Natural killer cell (primary cell): ENCODE measurements at regions not wholly inside any gene's neighbourhood (a gene's known extent, or its start where the extent isn't known, plus 50 kb on each side); places are given as distances from the start of the nearest gene placed in this dataset.

ENCODE experiments used
- ATAC-seq, 3 donors: fragments of 150-1000 bp in 2 of 3; fragments of 200-7000 bp in 1 of 3; cut with Tn5 transposase; 1 replicate in 1 of 3; 2 replicates in 2 of 3; pipeline ENCODE4 v1.10.0; 2021; ENCODE audit warnings: mild to moderate bottlenecking in 2 of 3, moderate library complexity in 2 of 3
- DNase-seq, 2 donors: peaks; one replicate each; pipeline versions ENCODE4 v3.0.0 to v3.0.0-alpha.2; 2013 to 2021; ENCODE audit warnings: mixed read lengths in 1 of 2
- H3K27ac ChIP-seq: one replicate; pipeline ENCODE4 v1.5.1; 2013; ENCODE audit warnings: mild to moderate bottlenecking, low read length
- H3K27me3 ChIP-seq: one replicate; pipeline ENCODE4 v1.6.1; 2013; ENCODE audit warnings: low read length; ENCODE audit not compliant: control insufficient read depth, insufficient read depth
- H3K36me3 ChIP-seq: one replicate; pipeline ENCODE4 v1.6.1; 2013; ENCODE audit warnings: low read length; ENCODE audit not compliant: control insufficient read depth, insufficient read depth
- H3K4me1 ChIP-seq: one replicate; pipeline ENCODE4 v1.6.1; 2013; ENCODE audit warnings: low read length; ENCODE audit not compliant: control insufficient read depth, insufficient read depth
- H3K4me3 ChIP-seq: one replicate; pipeline ENCODE4 v1.5.1; 2013; ENCODE audit warnings: low read length
- H3K9me3 ChIP-seq: one replicate; pipeline ENCODE4 v1.6.1; 2013; ENCODE audit warnings: low read length; ENCODE audit not compliant: control insufficient read depth, insufficient read depth
- H3K27ac Mint-ChIP-seq, 2 donors: one replicate each; pipeline ENCODE4 v1.8.0; 2022; ENCODE audit warnings: mild to moderate bottlenecking in 2 of 2, mixed read lengths in 2 of 2, moderate library complexity in 1 of 2
- H3K27me3 Mint-ChIP-seq, 2 donors: one replicate each; pipeline ENCODE4 v1.8.0; 2022; ENCODE audit warnings: low read depth in 2 of 2, mixed read lengths in 2 of 2
- H3K36me3 Mint-ChIP-seq: one replicate; pipeline ENCODE4 v1.8.0; 2022; ENCODE audit warnings: mixed read lengths
- H3K4me1 Mint-ChIP-seq, 2 donors: one replicate each; pipeline ENCODE4 v1.8.0; 2022; ENCODE audit warnings: mixed read lengths in 2 of 2
- H3K4me3 Mint-ChIP-seq: one replicate; pipeline ENCODE4 v1.8.0; 2022; ENCODE audit warnings: mild to moderate bottlenecking, moderate library complexity, mixed read lengths
- H3K9me3 Mint-ChIP-seq, 2 donors: one replicate each; pipeline ENCODE4 v1.8.0; 2022; ENCODE audit warnings: mixed read lengths in 2 of 2
- CTCF ChIP-seq: fragments of 200-600 bp; IDR thresholded peaks from one replicate; pipeline ENCODE4 v1.8.0; 2022; ENCODE audit warnings: antibody characterized with exemption
- WGBS: methylation state at CpG from one replicate; pipeline ENCODE4 v1.1.7; 2013; ENCODE audit warnings: missing lambda C conversion rate; ENCODE audit not compliant: insufficient coverage; 5-methylcytosine and 5-hydroxymethylcytosine counted together
- intact Hi-C: fragments of 100-400 bp; cut with micrococcal nuclease; formaldehyde crosslinking; loops from one replicate; pipeline ENCODE4 v1.14.2; 2022

GRCh38 chr6:170483413-170483812 is 69.7 kb downstream of the PSMB1 start:
- DNase-seq (no peak), ATAC-seq (no peak)
- H3K27me3 Mint-ChIP-seq, result peaks cover 0 to 4% of the 10 kb centered on the region in 2 donors
- no peak for TF ChIP-seq CTCF
- Histone ChIP-seq H3K27me3 (no peaks in the 10 kb centered on the region), H3K27ac (no peak overlapping the region), H3K9me3 (no peaks in the 10 kb centered on the region), H3K4me3 (no peak overlapping the region), H3K4me1 (no peaks in the 10 kb centered on the region), H3K36me3 (no peaks in the 10 kb centered on the region)
- H3K9me3 Mint-ChIP-seq, result peaks cover 2 to 3% of the 10 kb centered on the region in 2 donors
- WGBS, result 100% methylated on average over 1 of the region's 2 CpGs
- intact Hi-C loops, result loop anchor here (10.0 kb wide), 1 partner anchor 59 kb away; no protein-coding TSS in a partner anchor
- no peaks in the 10 kb centered on the region for H3K36me3 Mint-ChIP-seq
- H3K4me3 Mint-ChIP-seq, result no peak overlapping the region
- peaks cover 26 to 27% of the 10 kb centered on the region in 2 donors for H3K4me1 Mint-ChIP-seq
- no peak overlapping the region for H3K27ac Mint-ChIP-seq

- ATAC-seq (no peak), DNase-seq (no peak)
- Mint-ChIP-seq H3K27me3 (peaks cover 0 to 4% of the 10 kb centered on the region in 2 donors), H3K4me1 (peaks cover 35 to 42% of the 10 kb centered on the region in 2 donors), H3K36me3 (no peaks in the 10 kb centered on the region), H3K4me3 (no peak overlapping the region), H3K9me3 (peaks cover 2 to 3% of the 10 kb centered on the region in 2 donors), H3K27ac (no peak overlapping the region)
- intact Hi-C loops, result loop anchor here (10.0 kb wide), 1 partner anchor 55 kb away; no protein-coding TSS in a partner anchor
- WGBS, result 76% methylated on average over 6 of the region's 6 CpGs
- Histone ChIP-seq H3K4me1 (peaks cover 16% of the 10 kb centered on the region), H3K27me3 (no peaks in the 10 kb centered on the region), H3K9me3 (no peaks in the 10 kb centered on the region), H3K36me3 (no peaks in the 10 kb centered on the region), H3K4me3 (no peak overlapping the region), H3K27ac (no peak overlapping the region)
- no peak for TF ChIP-seq CTCF
Measured at GRCh38 chr6:170480050-170480692, 72.9 kb downstream of the PSMB1 start.

- peaks cover 44% of the 10 kb centered on the region for H3K4me1 ChIP-seq
- Mint-ChIP-seq H3K4me3 (no peak overlapping the region), H3K27me3 (peaks cover 0 to 4% of the 10 kb centered on the region in 2 donors), H3K27ac (peak overlapping the region; percentile 76 to 79), H3K9me3 (no peaks in the 10 kb centered on the region), H3K4me1 (peaks cover 47 to 55% of the 10 kb centered on the region in 2 donors), H3K36me3 (no peaks in the 10 kb centered on the region)
- ATAC-seq (peak in 2 of 3 donors; percentile 56 to 68), DNase-seq (no peak)
- TF ChIP-seq CTCF, result no peak
- intact Hi-C loops, result loop anchor here (5.0 kb wide), 1 partner anchor 34 kb away; no protein-coding TSS in a partner anchor
- no peaks in the 10 kb centered on the region for H3K27me3 ChIP-seq
- peak overlapping the region; percentile 4 for H3K27ac ChIP-seq
- H3K9me3 ChIP-seq, result no peaks in the 10 kb centered on the region
- H3K4me3 ChIP-seq, result no peak overlapping the region
- 53% methylated on average over 5 of the region's 6 CpGs for WGBS
- H3K36me3 ChIP-seq, result peaks cover 12% of the 10 kb centered on the region
Measured at GRCh38 chr6:170476360-170476759, 76.7 kb downstream of the PSMB1 start.
